ENCODE measurements at regions not wholly inside any gene's neighbourhood (a gene's known extent, or its start where the extent isn't known, plus 50 kb on each side); places are given as distances from the start of the nearest gene placed in this dataset.

- WGBS (ENCODE audit: insufficient coverage) = no CpG with 5 or more reads among the region's 2 CpGs
- H3K4me3 ChIP-seq (ENCODE audit: low read depth, low read length) = no peak overlapping the region
- H3K4me1 ChIP-seq (ENCODE audit: control insufficient read depth, insufficient read depth, low read length) = no peaks in the 10 kb centered on the region
- no peaks in the 10 kb centered on the region for H3K27me3 ChIP-seq (ENCODE audit: control insufficient read depth, insufficient read depth, low read length)
- no peaks in the 10 kb centered on the region for H3K36me3 ChIP-seq (ENCODE audit: control insufficient read depth, insufficient read depth, low read length)
- DNase-seq (ENCODE audit: low read depth in 4 of 6, low spot score in 6 of 6) = peak in 1 of 6 donors; percentile 76
- H3K27ac ChIP-seq (ENCODE audit: low read depth, low read length) = no peak overlapping the region
- H3K9me3 ChIP-seq (ENCODE audit: control insufficient read depth, insufficient read depth, low read length) = no peaks in the 10 kb centered on the region
Measured at GRCh38 chr14:93847473-93847872, 59.2 kb upstream of the PRIMA1 start.

- no peaks in the 10 kb centered on the region for H3K27me3 ChIP-seq (ENCODE audit: control insufficient read depth, insufficient read depth, low read length)
- no peaks in the 10 kb centered on the region for H3K9me3 ChIP-seq (ENCODE audit: control insufficient read depth, insufficient read depth, low read length)
- H3K36me3 ChIP-seq (ENCODE audit: control insufficient read depth, insufficient read depth, low read length) = no peaks in the 10 kb centered on the region
- DNase-seq (ENCODE audit: low read depth in 4 of 6, low spot score in 6 of 6) = no peak
- peaks cover 2% of the 10 kb centered on the region for H3K4me1 ChIP-seq (ENCODE audit: control insufficient read depth, insufficient read depth, low read length)
- no CpG with 5 or more reads among the region's 3 CpGs for WGBS (ENCODE audit: insufficient coverage)
- no peak overlapping the region for H3K4me3 ChIP-seq (ENCODE audit: low read depth, low read length)
- H3K27ac ChIP-seq (ENCODE audit: low read depth, low read length) = no peak overlapping the region
Measured at GRCh38 chr14:93838238-93838637, 50.0 kb upstream of the PRIMA1 start.
